ENCODE measurements at regions not wholly inside any gene's neighbourhood (a gene's known extent, or its start where the extent isn't known, plus 50 kb on each side); places are given as distances from the start of the nearest gene placed in this dataset.
A peak's percentile ranks its signal among the peaks of the same experiment; 100 is the strongest.

DNA sequence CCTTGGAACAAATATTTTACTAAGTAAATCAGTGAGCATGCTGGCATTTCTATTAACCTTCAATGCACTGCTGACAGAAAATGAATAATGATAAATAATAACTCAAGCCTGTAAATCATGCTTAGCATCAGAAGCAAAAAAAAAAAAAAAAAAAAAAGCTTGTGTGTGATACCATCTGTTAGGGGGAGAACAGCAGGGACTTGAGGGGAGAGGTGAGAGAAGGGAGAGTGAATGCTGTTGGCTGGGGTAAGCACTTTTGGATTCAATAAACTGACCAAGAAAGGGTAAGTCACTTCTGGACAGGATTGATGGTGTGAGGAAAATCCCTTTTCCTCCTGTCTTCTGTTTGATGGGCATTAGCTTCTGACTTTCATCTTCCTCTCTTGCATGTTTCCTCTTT lies 996.4 kb downstream of the KCNMA1 start:
- no peaks in the 10 kb centered on the region for H3K4me1 ChIP-seq (ENCODE audit: insufficient read depth, poor library complexity, severe bottlenecking)
- ATAC-seq (ENCODE audit: low read depth) (no peak), DNase-seq (ENCODE audit: low spot score) (no peak)

DNA sequence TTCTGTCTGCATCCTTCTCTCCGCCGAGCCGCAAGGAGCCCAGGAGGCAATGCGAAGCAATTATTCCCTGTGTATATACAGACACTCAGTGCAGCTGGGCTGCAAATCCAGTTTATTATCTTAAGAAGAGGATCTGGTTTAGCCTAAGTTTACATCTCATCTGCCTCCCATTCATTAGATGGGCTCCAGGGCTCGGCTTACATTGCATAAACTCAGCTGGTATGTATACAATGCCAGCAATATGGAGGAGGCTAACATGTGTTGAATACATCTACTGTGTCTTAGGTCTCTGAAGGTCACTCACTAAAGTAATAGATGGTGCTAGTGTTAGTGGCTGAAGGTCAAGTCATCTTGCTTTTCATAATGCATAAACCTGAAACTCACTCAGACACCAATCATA lies 996.8 kb downstream of the KCNMA1 start:
- H3K9me3 ChIP-seq (ENCODE audit: severe bottlenecking) = no peaks in the 10 kb centered on the region
- no peak for ATAC-seq (ENCODE audit: low read depth)

More for the DNA sequence above, 996.4 kb downstream of the KCNMA1 start:
- Histone ChIP-seq H3K36me3 (ENCODE audit: low read depth) (no peaks in the 10 kb centered on the region), H3K9me3 (ENCODE audit: severe bottlenecking) (no peaks in the 10 kb centered on the region), H3K4me3 (ENCODE audit: severe bottlenecking) (no peak overlapping the region), H3K27me3 (ENCODE audit: insufficient read depth, poor library complexity, severe bottlenecking) (no peaks in the 10 kb centered on the region), H3K27ac (ENCODE audit: poor library complexity, severe bottlenecking) (no peak overlapping the region)
- TF ChIP-seq, protein P1, sequence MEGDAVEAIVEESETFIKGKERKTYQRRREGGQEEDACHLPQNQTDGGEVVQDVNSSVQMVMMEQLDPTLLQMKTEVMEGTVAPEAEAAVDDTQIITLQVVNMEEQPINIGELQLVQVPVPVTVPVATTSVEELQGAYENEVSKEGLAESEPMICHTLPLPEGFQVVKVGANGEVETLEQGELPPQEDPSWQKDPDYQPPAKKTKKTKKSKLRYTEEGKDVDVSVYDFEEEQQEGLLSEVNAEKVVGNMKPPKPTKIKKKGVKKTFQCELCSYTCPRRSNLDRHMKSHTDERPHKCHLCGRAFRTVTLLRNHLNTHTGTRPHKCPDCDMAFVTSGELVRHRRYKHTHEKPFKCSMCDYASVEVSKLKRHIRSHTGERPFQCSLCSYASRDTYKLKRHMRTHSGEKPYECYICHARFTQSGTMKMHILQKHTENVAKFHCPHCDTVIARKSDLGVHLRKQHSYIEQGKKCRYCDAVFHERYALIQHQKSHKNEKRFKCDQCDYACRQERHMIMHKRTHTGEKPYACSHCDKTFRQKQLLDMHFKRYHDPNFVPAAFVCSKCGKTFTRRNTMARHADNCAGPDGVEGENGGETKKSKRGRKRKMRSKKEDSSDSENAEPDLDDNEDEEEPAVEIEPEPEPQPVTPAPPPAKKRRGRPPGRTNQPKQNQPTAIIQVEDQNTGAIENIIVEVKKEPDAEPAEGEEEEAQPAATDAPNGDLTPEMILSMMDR (IDR thresholded peaks at IDR 0.05; ENCODE audit: poor library complexity, severe bottlenecking) = no peak

DNA sequence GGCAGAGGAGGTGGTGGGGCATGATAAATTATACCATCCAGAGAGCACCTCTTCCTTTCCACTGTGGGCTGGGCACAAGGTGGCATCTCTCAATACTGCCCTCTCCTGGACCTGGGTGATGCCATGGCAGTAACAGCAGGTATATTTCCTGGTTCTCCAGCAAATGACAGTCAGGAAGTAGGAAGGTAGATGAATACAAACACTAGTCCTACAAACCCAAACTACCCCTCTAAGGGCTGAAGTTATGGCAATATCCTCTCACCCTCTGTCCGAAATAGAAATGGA lies 1004.9 kb downstream of the KCNMA1 start:
- no peak overlapping the region for H3K27ac ChIP-seq (ENCODE audit: poor library complexity, severe bottlenecking)
- H3K4me1 ChIP-seq (ENCODE audit: insufficient read depth, poor library complexity, severe bottlenecking) = no peaks in the 10 kb centered on the region
- H3K36me3 ChIP-seq (ENCODE audit: low read depth) = no peaks in the 10 kb centered on the region
- H3K27me3 ChIP-seq (ENCODE audit: insufficient read depth, poor library complexity, severe bottlenecking) = no peaks in the 10 kb centered on the region
- TF ChIP-seq, protein P1 (IDR thresholded peaks at IDR 0.05; ENCODE audit: poor library complexity, severe bottlenecking) = peak; percentile 33
- H3K4me3 ChIP-seq (ENCODE audit: severe bottlenecking) = no peak overlapping the region
- H3K9me3 ChIP-seq (ENCODE audit: severe bottlenecking) = no peaks in the 10 kb centered on the region
- ATAC-seq (ENCODE audit: low read depth) (0 out of 3 replicates have a peak, but pooled peaks have one; percentile 36), DNase-seq (ENCODE audit: low spot score) (no peak)

More for the DNA sequence above, 996.8 kb downstream of the KCNMA1 start:
- no peak overlapping the region for H3K27ac ChIP-seq (ENCODE audit: poor library complexity, severe bottlenecking)
- H3K27me3 ChIP-seq (ENCODE audit: insufficient read depth, poor library complexity, severe bottlenecking) = no peaks in the 10 kb centered on the region
- TF ChIP-seq, protein P1 (IDR thresholded peaks at IDR 0.05; ENCODE audit: poor library complexity, severe bottlenecking) = no peak
- no peaks in the 10 kb centered on the region for H3K36me3 ChIP-seq (ENCODE audit: low read depth)
- DNase-seq (ENCODE audit: low spot score) = no peak
- no peak overlapping the region for H3K4me3 ChIP-seq (ENCODE audit: severe bottlenecking)
- H3K4me1 ChIP-seq (ENCODE audit: insufficient read depth, poor library complexity, severe bottlenecking) = no peaks in the 10 kb centered on the region

DNA sequence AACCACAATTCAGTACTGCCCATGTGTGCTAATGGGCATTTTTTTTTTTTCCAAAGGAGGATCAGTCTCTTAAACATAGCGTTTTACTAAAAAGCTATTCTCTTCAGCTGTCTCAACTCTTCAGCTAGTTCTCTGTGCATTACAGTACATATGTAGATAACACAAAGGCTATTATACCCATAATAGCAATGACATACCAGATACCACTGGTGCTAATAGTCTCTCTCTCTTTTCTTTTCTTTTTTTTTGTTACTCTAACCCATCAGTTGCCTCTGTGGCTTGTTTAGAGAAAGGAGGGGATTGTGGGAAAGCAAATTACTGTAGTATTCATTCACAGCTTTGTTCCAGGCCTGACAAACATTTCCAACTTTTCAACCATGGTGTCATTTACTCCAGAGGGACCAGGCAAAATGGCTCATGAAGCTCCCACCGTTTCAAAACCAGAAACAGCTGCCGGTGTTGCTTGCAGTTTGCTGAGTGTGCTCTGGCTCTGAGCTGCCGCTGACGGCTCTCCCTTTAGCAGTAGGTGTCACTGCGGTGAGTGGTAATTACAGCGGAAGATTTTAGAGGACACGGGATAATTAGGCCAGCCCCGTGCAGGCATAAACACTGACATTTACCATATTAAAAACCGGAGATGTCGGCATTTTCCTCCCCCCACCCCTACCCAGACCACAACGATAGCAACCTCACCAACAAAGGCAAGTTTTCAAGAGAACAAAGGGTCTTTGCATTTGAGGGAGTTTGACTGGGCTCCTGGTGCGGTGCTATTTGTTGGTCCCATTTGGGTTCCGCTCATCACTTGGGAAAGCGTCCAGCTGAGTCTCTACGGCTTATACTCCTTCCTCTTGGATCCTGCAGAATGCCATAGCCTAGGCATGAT lies 1005.5 kb downstream of the KCNMA1 start:
- TF ChIP-seq, protein P1 (IDR thresholded peaks at IDR 0.05; ENCODE audit: poor library complexity, severe bottlenecking) = no peak
- no peaks in the 10 kb centered on the region for H3K27me3 ChIP-seq (ENCODE audit: insufficient read depth, poor library complexity, severe bottlenecking)
- no peaks in the 10 kb centered on the region for H3K36me3 ChIP-seq (ENCODE audit: low read depth)
- no peak overlapping the region for H3K4me3 ChIP-seq (ENCODE audit: severe bottlenecking)
- H3K4me1 ChIP-seq (ENCODE audit: insufficient read depth, poor library complexity, severe bottlenecking) = no peaks in the 10 kb centered on the region
- H3K27ac ChIP-seq (ENCODE audit: poor library complexity, severe bottlenecking) = no peak overlapping the region
- H3K9me3 ChIP-seq (ENCODE audit: severe bottlenecking) = no peaks in the 10 kb centered on the region
- DNase-seq (ENCODE audit: low spot score) = no peak
- ATAC-seq (ENCODE audit: low read depth) = no peak

DNA sequence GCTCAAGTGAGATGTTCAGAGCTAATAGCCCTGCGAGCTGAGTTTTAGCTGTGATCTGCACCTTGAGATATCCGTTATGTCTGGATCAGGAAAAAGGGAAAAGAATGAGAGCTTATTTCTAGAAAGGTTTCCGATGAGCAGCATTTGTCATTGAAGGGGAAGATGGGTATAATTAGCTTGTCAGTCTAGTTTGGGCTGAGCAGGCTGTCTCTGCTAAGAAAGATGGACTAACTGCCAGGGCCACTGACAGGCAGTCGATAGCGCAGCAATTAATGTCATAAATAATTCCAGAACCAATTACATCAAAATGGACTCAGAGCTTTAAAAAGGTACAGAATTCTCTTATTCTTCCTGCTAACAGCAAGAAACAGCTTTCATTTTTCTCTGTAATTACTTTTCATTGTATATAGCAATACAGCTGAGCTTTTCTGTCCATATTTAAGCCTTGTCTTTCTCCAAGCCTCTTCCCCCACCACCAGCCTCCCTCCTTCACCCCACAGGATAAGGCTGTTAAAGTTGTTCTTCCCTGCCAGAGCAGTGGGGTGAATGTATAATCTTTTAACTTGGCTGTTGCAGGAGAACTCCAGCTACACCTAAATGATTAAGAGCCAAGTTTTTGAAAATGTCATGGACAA lies 1006.5 kb downstream of the KCNMA1 start:
- Histone ChIP-seq H3K27me3 (ENCODE audit: insufficient read depth, poor library complexity, severe bottlenecking) (no peaks in the 10 kb centered on the region), H3K4me1 (ENCODE audit: insufficient read depth, poor library complexity, severe bottlenecking) (no peaks in the 10 kb centered on the region), H3K27ac (ENCODE audit: poor library complexity, severe bottlenecking) (no peak overlapping the region), H3K36me3 (ENCODE audit: low read depth) (no peaks in the 10 kb centered on the region), H3K4me3 (ENCODE audit: severe bottlenecking) (no peak overlapping the region), H3K9me3 (ENCODE audit: severe bottlenecking) (no peaks in the 10 kb centered on the region)
- DNase-seq (ENCODE audit: low spot score) = no peak
- TF ChIP-seq, protein P1 (IDR thresholded peaks at IDR 0.05; ENCODE audit: poor library complexity, severe bottlenecking) = no peak
- ATAC-seq (ENCODE audit: low read depth) = no peak

Measured in RWPE2 (cell line).